PFSK-1 (cell line): ENCODE measurements at regions not wholly inside any gene's neighbourhood (a gene's known extent, or its start where the extent isn't known, plus 50 kb on each side); places are given as distances from the start of the nearest gene placed in this dataset.

ENCODE experiments used
- FOXP2 ChIP-seq: optimal IDR thresholded peaks from 2 replicates; pipeline ENCODE3; 2011; ENCODE audit warnings: borderline replicate concordance, control low read depth, inconsistent platforms; ENCODE audit not compliant: insufficient read depth; ENCODE audit errors: extremely low read length, extremely low read depth
- POLR2AphosphoS5 ChIP-seq: IDR thresholded peaks from 2 replicates; pipeline ENCODE4 v1.6.1; 2012; ENCODE audit warnings: low read depth, mild to moderate bottlenecking, control low read depth, low read length, moderate library complexity
- SIN3A ChIP-seq: IDR thresholded peaks from 2 replicates; pipeline ENCODE4 v1.6.1; 2012; ENCODE audit warnings: mild to moderate bottlenecking, low read length, moderate library complexity, borderline replicate concordance; ENCODE audit not compliant: insufficient read depth
- TAF1 ChIP-seq: IDR thresholded peaks from 2 replicates; pipeline ENCODE4 v1.6.1; 2012; ENCODE audit warnings: low read length, control low read depth, borderline replicate concordance; ENCODE audit not compliant: insufficient read depth
- TF ChIP-seq, protein P1 (sequence below), 2 experiments: IDR thresholded peaks; 2 replicates each; pipeline versions ENCODE4 v1.6.1 to v1.8.0; 2011 to 2012; ENCODE audit warnings: low read depth in 2 of 2, low read length in 2 of 2, control low read depth in 1 of 2, inconsistent platforms in 1 of 2, mild to moderate bottlenecking in 1 of 2, moderate library complexity in 1 of 2; ENCODE audit not compliant: insufficient read depth in 1 of 2

DNA sequence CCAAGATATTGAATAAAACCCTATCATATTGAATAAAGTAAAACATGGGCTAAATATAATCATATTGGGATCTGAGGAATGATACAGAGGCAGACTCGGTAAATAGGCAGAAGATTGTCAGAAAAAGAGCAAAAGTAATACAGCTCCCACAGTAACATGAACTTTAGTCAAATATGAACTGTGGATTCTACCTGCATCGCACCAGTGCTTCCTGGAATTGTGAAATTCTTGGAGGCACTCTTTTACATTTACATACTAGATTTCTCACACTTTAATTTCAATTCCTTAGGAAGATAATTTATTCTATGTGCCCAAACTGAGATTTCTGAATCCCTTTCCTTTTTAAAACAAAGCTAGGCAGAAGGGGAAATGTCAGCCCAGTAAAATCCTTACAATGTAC lies 325.1 kb upstream of the SLC39A10 start:
- TF ChIP-seq TAF1 (no peak), POLR2AphosphoS5 (no peak), SIN3A (no peak), FOXP2 (no peak)
- TF ChIP-seq, protein P1, sequence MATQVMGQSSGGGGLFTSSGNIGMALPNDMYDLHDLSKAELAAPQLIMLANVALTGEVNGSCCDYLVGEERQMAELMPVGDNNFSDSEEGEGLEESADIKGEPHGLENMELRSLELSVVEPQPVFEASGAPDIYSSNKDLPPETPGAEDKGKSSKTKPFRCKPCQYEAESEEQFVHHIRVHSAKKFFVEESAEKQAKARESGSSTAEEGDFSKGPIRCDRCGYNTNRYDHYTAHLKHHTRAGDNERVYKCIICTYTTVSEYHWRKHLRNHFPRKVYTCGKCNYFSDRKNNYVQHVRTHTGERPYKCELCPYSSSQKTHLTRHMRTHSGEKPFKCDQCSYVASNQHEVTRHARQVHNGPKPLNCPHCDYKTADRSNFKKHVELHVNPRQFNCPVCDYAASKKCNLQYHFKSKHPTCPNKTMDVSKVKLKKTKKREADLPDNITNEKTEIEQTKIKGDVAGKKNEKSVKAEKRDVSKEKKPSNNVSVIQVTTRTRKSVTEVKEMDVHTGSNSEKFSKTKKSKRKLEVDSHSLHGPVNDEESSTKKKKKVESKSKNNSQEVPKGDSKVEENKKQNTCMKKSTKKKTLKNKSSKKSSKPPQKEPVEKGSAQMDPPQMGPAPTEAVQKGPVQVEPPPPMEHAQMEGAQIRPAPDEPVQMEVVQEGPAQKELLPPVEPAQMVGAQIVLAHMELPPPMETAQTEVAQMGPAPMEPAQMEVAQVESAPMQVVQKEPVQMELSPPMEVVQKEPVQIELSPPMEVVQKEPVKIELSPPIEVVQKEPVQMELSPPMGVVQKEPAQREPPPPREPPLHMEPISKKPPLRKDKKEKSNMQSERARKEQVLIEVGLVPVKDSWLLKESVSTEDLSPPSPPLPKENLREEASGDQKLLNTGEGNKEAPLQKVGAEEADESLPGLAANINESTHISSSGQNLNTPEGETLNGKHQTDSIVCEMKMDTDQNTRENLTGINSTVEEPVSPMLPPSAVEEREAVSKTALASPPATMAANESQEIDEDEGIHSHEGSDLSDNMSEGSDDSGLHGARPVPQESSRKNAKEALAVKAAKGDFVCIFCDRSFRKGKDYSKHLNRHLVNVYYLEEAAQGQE (IDR thresholded peaks at IDR 0.05; ENCODE audit: insufficient read depth in 1 of 2, low read depth in 2 of 2, low read length in 2 of 2), result no peak
